ENCODE measurements at regions not wholly inside any gene's neighbourhood (a gene's known extent, or its start where the extent isn't known, plus 50 kb on each side); places are given as distances from the start of the nearest gene placed in this dataset.

DNA sequence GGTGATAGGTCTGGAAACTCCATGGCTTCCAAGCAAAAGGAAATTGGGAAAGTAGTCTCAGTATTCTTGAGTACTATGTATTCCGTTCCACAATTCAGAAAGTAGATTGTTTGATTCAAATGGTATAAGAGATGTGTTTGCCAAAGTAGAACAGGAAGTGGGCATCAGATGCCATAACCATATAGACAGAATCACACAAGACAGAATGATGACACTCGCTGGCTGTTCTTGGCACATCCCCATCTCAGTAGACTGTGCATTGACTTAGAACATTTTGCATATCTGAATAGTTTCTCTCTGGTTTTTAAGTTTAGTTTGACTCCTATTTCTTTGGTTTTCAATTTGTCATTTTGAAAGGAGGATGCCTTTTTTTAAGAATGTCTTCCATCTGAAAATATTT is 221.1 kb upstream of the RGS6 start:
- no peak for DNase-seq (ENCODE audit: low spot score)

GRCh38 chr14:71711619-71712018 is 220.6 kb upstream of the RGS6 start:
- DNase-seq (ENCODE audit: low spot score) = peak; percentile 19

DNA sequence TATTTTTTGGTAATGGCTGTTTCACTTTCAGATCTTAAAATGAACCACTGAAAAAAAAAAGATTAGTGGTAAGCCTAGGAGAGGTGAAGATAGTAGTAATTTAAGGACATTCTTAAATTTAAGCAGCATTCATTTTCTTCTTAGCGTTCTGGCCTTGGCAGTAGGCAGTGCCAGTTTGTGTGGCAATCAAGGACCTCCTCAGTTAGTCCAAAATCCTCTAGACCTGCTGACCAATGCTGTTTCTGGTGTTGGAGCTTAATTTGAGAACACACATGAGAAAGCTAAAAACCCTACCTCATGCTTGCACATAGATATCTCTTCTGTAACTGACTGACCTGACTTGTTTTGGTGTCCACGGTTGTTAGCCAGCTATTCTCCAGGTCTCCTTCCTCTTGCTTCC is 219.8 kb upstream of the RGS6 start:
- no peak for DNase-seq (ENCODE audit: low spot score)

DNA sequence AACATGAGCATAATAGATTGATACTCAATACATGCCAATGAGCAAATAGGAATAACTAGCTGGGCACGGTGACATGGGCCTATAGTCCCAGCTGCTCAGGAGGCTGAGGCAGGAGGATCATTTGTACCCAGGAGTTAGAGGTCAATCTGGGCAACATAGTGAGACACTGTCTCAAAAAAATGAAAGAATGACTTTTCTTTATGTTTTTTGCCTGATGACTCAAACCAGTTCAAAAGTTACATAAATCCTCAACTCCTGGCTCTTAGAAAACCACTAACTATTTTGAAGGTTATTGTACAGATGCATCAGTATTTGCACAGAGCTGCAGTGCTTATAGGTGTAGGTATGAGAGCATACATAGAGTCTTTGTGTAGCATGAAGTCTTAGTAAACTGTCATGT is 219.2 kb upstream of the RGS6 start:
- DNase-seq (ENCODE audit: low spot score) = no peak

DNA sequence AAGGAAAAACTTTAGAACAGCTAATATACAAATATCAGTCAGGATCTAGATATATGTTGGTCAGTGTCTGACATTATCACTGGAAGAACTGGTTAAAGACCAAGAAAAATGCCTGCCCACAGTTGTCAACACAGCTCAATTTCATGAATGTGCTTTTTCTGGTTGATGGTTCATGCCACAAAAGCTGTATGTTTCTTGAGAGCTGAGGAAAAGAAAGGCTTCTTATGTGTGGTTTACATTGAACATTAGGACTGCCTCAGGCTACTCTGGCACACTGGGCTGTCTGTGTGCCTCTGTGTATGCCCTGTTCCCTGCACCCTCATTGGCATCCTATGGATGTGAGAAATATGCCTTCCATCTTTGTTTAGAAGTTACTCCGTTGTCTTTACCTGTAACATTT is 218.8 kb upstream of the RGS6 start:
- DNase-seq (ENCODE audit: low spot score) = no peak

DNA sequence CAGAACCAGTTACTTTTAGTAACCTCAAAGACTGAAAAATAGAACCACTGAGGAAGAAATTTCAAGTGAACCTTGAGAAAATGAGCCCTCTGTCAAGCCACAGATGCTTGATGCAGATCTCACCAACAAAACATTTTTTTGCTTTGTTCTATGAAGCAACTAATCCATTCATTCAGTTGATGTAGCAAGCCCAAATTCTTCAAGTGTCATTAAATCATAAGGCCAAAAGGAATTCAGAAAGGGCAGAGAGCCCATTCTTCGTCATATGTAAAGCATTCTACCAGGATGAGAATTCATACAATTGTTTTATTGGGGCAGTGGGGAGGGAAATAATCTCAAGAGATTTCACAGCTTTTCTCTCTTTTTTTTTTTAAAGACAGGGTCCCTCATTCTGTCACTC is 218.0 kb upstream of the RGS6 start:
- DNase-seq (ENCODE audit: low spot score) = no peak

- DNase-seq (ENCODE audit: low spot score) = no peak
These were observed 216.0 kb upstream of the RGS6 start for GRCh38 chr14:71716041-71716772.

DNA sequence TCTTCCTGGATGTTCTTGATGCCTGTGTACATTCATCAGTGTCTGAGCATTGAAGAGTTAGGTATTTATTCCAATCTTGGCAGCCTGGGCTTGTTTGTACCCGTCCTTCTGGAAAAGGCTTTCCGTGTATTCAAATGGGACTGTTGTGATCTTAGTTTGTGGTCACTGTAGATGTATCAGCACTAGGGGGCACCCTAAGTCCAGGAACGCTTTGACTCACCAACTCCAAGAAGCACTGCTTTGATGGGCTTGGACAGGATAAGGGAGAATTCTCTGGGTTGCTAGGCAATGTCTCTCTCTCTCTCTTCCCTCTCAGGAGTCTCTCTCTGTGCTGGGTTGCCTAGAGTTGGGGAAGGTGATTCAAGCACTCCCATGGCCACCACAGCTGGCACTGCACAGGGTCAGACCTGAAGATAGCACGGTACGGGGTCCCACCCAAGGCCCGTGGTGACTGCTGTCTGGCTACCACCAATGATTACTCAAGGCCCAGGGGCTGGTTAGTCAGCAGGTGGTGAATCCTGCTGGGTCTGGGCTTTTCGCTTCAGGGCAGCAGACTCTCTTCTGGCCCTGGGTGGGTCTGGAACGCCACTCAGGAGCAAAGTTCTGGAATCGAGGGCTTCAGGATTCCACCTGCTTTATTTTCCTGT is 211.1 kb upstream of the RGS6 start:
- peak; percentile 48 for DNase-seq (ENCODE audit: low spot score)

DNA sequence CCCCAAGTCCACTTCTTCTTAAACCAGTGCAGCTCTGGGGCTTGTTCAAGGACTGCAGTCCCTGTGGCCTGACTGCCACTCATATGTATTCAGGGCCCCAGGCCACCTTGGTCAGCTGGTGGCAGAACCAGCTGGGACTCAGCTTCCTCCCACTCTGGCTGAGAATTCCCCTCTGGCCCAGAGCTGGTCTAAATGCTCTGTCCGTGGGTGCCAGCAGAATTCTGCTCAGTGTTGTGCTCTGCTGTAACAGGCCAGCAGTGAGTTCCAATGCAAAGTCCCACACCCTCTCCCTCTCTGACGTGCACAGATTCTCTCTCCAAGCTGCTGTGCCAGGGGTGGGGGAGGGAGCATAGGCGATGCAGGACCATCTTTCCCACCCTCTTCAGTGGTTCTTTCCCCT is 210.4 kb upstream of the RGS6 start:
- no peak for DNase-seq (ENCODE audit: low spot score)

GRCh38 chr14:71722885-71723284 is 209.3 kb upstream of the RGS6 start:
- no peak for DNase-seq (ENCODE audit: low spot score)

DNA sequence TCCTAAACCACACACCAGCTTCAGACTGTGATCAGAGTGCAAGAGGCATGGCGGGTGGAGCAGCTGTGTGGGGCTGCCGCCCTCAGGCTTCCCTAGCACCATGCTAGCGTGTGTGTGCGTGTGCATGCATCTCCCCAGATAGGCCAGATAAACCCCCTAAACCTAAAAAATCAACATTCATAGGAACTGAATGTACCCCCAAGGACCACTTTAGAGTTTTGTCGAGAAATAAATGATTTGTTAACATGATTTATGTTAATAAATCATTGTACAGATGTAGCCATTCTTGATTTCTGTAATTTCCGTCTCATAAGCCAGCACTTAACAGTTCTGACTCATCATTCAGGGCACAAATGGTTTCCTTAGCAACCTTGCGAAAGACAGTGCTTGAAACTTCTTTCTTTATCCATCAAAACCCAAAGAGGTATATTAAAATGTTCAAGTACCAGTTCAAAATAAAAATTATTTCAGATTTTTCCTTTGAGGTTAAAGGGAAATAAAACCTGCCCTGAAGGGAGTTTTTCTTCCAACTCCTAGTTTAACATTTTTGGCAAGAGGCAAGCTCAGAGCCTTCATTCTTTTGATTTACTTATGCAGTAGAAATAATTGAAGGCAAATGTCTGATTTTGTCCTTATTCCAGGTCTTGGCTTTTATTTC is 206.2 kb upstream of the RGS6 start:
- peak; percentile 43 for DNase-seq (ENCODE audit: low spot score)

- DNase-seq (ENCODE audit: low spot score) = no peak
These were observed 205.6 kb upstream of the RGS6 start for GRCh38 chr14:71726580-71727021.

DNA sequence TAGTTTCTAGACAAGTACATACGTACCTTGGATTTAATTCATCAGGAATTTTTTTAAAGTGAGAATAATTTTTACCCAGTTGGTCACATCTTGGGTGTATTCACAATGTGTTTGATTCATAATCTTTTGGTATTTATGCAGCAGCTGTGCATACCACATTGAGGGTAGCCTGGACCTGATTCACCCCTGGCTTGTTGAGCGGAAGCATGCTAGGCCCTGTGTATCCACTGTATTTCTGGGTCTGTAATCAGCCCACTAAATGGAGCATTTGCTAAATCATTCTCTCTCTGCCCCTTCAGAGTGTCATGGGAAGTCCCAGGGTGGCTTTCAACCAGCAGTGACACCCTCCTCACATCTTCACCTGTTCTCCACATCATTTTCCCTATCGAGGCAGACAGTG is 203.8 kb upstream of the RGS6 start:
- no peak for DNase-seq (ENCODE audit: low spot score)

GRCh38 chr14:71729596-71729995 is 202.6 kb upstream of the RGS6 start:
- DNase-seq (ENCODE audit: low spot score) = no peak

GRCh38 chr14:71730471-71730870 is 201.8 kb upstream of the RGS6 start:
- no peak for DNase-seq (ENCODE audit: low spot score)

- no peak for DNase-seq (ENCODE audit: low spot score)
These were observed 201.1 kb upstream of the RGS6 start for GRCh38 chr14:71731096-71731495.

- DNase-seq (ENCODE audit: low spot score) = no peak
These were observed 198.9 kb upstream of the RGS6 start for GRCh38 chr14:71733210-71733883.

GRCh38 chr14:71734076-71734475 is 198.2 kb upstream of the RGS6 start:
- no peak for DNase-seq (ENCODE audit: low spot score)

GRCh38 chr14:71734885-71735284 is 197.3 kb upstream of the RGS6 start:
- no peak for DNase-seq (ENCODE audit: low spot score)

GRCh38 chr14:71737760-71738159 is 194.5 kb upstream of the RGS6 start:
- no peak for DNase-seq (ENCODE audit: low spot score)

DNA sequence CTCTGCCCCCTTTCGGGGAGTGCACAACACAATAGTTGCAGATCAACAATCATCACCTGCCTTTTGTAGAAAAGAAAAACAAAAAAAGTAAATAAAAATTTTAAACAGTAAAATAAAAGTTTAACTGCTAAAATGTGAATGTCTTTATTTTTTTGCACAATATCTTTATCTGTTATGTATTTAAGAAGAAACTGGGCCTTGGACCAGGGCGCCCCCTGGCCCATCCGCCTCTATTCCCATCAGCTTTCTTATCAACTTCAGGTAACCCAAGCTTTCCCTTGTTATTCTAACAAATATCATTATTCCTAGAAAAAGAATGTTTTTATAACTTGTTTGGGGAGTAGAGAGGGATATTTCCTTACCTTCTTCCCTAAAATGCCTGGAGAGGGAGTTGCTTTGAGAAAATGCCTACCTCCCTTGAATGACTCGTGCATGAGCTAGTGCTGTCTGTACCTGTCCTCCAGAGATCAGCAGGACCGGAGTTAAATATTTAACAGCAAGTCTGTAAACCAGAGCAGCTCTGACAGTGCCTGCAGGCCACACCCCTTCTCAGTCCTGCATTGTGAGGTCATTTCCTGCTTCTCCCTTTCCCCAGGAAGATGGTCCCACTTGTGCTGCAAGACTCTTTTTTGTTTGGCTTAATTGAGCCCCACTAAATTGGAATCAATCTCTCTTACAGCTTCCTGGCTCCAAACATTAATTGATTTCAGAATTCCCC is 192.8 kb upstream of the RGS6 start:
- no peak for DNase-seq (ENCODE audit: low spot score)

GRCh38 chr14:71741241-71741640 is 191.0 kb upstream of the RGS6 start:
- no peak for DNase-seq (ENCODE audit: low spot score)
